ENCODE measurements at regions not wholly inside any gene's neighbourhood (a gene's known extent, or its start where the extent isn't known, plus 50 kb on each side); places are given as distances from the start of the nearest gene placed in this dataset.
A peak's percentile ranks its signal among the peaks of the same experiment; 100 is the strongest.
"Not testable (repeated sequence)": the region's sequence is repeated elsewhere in the genome, so short reads cannot be mapped to it uniquely, and the experiment has no call there.

DNA sequence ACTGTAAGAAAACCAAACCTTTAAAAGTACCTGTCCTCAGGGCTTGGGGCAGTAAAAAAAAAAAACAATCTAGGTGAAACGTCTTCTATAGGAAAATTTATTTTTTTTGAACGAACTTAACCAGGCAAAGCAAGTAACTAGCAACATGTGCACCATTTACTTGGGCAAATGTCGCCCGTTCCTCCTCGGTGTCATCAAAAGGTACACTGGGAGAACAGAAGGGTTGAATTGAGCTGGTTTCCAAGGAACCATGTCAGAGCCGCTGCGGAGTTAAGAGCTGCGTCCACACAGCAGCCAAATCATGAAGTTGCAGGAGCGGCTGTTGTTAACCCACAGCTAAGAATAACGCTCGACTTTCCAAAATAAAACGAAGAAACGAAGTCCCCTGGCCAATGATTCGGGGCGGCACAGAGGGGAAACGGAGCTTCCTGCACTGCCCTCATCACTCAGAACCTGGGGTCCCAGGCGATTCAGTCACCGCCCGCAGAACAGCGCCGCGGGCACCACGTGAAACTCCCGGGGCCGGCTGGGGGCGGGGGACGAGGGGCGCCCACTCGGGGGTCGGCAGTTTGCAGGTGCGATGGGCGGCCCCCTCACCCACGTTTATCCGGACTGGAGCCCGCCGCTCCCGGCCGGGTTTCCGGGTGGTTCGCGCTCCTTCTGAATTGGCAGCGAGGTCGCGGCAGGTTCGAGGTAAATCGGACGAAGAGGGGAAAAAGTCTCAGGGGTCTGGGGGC, 53.6 kb upstream of the PLGLB1 start:
- DNase-seq = peak; percentile 8 to 10

DNA sequence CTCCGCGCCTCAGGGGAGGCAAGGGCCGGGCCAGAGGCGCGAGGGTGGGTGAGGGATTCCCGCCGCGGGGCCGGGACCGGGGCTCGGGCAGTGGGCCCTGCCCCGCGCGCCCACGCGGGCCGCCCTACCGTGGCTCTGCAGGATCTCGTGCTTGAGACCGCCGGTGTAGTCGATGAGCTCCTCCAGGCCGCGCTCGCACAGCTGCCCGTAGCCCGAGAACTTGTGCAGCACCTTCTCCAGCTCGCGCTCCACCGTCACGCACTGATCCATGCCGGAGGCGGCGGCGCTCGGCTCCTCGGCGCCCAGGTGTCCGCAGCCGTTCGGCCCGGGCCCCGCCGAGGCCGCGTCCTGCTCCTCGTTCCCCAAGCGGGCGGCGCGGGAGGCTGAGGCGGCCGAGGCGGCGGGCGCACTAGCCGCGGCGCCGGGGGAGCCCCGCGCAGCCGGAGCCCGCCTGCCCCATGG, 54.2 kb upstream of the PLGLB1 start:
- peak; percentile 50 to 55 for DNase-seq

DNA sequence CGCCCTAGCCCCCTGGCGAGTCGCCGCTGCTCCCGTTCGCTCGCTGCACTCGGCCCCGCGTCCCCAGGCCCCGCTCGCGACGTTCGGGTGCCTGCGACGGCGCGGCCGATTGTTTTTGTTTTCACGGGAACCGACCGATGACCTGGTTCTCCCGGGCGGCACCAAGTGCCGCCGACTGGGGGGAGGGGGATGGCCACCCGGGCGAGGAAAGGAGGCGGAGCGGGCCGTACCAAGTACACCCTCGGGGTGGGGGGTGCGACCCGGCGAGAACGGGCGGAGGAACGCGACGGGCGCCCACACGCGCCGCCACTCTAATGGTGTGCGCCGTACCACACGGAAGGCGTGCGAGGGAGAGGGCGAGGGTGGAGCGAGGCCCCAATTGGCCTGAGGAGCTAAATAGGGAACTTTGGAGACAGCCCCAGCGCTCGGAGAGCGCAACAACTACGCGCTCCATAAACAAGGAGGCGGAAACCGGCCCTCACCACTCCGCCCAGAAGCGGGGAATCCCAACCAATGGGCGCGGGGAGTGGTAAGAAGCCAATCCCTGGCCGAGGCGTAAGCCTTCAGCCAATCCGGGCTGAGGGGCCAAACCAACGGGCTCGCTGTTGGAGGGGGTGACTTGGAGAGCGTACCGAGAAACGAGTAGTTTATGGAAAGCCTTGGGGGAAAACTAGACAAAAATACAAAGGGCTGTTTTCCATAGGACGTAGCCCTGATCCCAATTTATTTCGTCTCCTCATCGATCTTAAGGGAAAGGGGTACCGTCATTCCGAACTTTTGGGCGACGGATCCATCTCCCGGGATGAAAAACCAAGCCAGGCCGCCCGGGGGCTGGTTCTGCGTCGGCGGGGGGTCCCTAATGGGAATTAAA, 54.8 kb upstream of the PLGLB1 start:
- DNase-seq = peak; percentile 90 to 92

DNA sequence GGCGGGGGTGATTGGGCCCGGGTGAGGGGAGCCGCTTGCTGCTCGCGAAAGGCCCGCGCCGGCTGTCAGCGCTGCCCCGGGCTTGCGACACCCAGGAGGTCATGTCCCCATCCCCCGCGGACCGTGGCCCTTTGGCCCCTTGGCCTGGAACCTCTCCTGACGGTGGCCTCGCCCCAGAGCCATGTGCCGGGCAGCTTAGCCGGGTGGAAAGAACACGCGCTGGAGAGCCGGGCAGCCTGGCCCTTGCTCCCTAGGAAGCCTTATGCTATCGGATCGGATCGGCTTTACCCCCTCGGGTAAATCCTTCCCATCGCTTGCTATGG, 55.4 kb upstream of the PLGLB1 start:
- DNase-seq = not testable (repeated sequence)

DNA sequence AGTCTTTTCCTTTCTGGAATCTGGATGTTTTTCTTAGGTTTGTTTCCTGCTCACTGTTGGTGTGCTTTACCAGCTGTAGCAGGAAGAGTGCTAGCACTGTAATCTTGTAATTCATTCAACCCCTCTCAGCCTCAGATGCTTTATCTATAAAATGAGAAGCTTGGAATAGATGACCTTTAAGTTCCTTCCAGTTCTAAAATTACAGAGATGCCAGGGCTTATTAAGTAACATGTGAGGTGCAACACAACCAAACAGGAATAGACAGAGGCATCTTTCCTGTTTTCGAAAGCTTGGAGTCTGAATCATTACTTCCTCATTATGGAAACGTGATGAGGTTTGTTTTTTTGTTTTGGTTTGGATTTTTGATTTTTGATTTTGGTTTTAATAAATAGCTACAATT, 60.1 kb upstream of the PLGLB1 start:
- not testable (repeated sequence) for DNase-seq

DNA sequence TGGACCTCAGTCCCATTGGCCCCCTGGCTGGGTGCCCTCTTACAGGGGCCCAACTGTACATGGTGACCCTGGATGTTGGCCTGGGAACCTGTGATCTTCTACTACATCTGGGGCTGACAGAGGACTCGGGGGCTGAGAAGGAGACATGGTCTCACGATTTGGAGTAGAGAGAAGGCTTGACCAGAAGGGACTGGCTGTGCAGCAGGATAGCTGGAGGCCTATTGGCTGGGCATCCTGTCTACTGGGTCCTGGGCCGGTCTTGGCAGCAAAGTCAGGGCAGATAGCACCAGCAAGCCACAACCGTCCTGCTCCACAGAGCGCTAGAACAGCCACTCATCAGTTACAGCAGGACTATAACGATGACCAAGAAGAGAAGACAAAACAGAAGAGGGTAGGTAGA, 66.4 kb upstream of the PLGLB1 start:
- not testable (repeated sequence) for DNase-seq

DNA sequence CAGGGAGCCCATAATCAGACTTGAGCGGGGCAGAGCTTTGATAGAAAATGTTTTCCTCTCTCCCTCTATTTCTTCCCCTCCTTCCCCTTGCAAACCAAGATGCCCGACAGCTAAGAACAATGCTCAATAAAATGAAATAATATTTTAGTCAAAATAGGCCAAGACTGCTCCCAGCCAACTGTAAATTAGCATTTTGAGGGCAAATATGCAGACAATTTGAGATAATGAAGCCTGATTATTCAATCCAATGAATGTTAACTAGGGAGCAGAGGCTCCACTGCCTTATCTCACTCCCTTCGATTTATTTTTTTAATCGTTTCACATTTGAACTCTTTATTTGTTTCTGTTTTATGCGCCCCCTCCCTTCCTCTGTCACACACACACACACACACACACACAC, 67.8 kb upstream of the PLGLB1 start:
- not testable (repeated sequence) for DNase-seq

DNA sequence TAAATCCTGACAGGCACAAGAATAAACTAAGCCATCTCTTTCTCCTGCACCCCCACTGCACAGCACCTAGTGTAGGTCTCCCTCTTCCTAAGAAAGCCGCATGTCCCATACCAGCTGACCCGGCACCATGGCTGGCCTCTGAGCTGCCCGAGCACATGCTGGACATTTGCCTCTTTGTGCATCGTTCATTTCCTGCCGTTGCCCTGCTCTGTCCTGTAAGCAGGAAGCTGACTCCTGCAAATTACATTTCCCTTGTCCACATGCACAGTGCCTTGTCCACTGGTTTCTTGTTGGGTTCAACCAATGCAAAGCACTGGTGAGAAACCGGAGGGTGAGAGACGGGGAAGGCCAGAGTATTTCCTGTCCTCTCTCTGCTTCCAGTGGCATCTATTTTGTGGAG, 71.6 kb upstream of the PLGLB1 start:
- not testable (repeated sequence) for DNase-seq

DNA sequence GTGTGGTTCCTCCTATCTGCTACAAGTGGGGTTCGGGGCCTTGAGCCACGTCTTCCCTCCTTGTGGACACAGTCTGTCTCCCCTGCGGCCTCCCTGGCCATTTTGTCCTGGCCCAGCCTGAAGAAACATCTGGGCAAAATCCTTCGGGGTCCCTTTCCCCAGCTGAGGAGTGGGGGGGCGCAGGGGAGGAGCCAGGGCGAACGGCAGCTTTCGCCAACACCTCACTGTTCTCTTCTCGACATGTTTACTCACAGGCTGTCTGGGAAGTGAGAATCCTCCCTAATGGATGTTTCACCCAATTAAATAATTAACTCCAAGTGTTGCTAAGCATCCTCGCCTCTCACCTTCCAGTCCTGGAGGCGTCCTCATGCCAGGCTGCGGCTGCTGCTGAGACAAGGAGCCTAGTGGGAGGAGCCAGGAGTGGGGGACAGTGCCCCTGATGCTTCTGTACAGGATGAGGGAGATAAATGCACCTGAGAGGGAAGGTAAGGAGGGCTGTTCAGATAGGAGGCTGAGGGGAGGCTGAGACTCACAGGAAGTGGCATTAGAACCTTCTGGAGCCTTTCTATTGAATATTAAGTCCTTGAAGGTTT, 72.4 kb upstream of the PLGLB1 start:
- not testable (repeated sequence) for DNase-seq

DNA sequence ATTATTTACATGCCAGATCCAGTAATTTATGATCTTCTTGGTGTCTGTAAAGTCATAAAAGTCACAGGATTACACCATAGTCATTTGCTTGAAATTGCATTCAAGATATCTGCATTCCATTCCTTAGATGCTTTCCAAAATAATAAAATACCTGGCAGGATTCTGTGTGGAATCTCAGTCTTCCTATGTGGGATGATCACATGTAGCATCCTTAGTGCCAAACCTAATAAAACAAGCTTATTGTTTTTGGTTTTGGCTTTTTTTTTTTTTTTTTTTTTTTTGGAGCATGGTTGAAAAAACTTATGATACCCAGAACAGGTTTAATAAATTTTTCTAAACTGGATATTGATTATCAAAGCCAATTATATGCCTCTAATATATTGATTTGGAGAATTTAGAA, 74.2 kb upstream of the PLGLB1 start:
- not testable (repeated sequence) for DNase-seq

DNA sequence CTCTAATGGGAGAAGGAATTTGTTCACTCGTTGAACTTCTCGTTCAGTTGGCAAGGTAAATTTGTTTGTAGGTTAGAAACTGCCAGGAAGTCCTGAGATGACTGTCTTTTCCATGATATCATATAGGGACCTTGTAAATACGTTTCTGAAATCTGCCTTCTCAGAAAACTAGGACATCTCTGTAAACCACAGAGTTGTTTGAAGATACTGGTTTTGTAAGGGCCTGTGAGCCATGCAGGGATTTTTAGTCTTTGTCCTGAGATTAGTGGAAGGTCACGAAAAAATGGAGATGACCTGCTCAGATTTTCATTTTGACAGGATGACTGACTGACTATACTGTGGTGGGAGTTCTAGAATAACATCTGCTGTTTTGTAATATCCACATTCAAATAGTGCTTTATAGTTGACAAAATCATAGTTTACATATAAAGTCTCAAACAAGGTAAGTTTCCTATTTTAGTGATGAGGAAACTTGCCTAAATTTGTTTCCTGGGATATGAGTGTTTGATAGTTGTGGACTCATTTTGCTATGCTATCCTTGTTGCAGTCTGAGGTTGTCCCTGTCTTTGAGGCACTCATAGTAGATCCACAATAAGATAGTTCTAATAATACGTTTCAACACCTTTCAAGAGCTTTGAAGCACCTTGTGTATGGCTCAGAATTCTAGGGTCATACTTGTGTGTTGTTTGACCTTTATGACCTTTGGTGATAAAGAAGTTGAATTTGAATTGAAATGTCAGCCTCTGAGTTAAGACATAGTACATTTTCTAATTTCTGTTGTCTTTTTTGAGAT, 107.3 kb upstream of the PLGLB1 start:
- not testable (repeated sequence) for DNase-seq

DNA sequence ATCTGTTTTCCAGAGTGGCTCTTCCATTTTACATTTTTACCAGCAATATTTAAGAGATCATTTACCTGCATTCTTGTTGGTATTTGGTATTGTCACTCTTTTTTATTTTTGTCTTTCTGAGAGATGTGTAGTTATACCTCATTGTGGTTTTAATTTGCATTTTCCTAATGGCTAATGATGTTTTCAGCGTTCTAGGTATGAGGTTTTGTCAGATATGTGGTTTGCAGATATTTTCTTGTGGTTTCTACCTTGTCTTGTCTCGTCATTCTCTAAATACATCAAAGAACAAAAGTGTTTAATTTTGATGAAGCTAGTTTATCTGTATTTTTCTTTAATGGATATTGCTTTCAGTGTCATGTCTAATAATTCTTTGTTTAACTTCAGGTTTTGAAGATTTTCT, 110.9 kb upstream of the PLGLB1 start:
- DNase-seq = not testable (repeated sequence)

DNA sequence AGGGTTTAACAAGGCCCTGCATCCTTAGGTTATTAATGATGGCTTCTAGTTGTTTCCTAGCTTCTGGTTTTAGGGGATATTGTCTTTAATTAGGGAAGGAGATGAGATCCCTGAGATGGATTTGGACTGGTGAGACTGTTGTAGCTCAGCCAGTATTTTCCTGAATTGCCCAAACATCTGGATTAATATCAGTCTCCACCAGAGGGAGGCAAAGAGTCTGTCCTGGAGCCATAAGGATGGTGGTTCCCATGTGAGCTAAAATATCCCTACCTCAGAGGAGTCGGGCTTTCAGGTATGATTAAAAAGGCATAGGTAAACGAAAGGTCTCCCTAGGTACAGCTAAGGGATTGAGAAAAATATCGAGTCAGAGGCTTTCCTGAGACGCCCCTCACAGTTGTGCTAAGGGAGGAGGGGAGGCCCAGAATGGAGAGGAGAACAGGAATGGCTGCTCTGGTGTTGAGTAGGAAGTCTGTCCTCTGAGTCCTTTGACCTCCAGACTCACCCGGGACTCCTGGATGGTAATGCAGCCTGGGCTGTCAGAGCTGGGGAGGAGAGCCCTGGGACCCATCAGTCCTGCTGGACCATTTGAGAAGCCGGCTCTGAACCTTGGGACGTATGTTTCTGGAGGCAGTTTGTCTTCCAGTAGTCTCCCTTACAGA, 130.3 kb upstream of the PLGLB1 start:
- DNase-seq = not testable (repeated sequence)

DNA sequence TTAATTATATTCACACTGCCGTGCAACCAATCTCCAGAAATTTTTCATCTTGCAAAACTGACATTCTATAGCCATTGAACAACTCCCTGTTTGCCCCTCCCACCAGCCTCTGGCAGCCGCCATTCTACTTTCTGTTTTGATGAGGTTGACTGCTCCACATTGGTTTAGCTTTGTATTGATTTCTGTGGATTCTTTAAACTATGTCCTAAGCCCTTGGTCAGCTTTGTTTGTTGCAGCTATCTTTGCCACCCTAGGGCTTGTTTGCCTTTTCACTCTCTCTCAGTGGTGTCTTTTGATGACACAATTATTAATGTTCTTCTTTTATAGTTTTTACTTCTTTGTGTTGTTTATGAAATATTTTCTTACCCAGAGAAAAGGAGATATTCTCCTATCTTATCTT, 152.8 kb upstream of the PLGLB1 start:
- not testable (repeated sequence) for DNase-seq

DNA sequence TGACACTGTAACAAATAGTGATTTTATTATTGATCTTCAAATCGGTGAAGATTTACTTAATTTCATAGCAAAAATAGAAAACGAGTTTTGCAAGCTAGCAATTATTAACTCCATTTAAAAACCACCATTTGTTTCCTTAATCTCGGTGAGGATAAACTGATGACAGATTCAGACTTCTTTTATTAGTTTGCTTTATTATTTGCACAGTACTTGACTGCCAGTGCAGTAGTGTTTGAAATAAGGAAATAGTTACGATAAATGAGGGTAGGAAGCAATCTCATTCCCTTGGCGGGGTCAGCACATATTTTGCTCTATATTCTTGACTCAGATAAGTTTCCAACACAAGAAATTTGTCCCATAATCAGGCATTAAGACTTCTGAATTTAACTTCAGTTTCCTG, 161.7 kb upstream of the PLGLB1 start:
- DNase-seq = not testable (repeated sequence)

DNA sequence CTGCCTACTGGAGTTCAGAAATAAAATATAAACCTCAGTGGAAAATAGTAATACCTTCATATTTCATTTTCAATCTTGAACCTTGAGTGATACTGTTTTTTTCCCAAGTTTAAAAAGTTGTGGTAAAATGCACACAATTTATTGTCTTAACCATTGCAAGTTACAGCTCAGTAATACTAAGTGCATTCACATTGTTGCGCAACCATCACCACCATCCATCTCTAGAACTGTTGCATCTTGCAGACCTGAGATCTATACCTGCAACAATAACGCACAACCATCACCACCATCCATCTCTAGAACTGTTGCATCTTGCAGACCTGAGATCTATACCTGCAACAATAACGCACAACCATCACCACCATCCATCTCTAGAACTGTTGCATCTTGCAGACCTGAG, 162.6 kb upstream of the PLGLB1 start:
- not testable (repeated sequence) for DNase-seq

DNA sequence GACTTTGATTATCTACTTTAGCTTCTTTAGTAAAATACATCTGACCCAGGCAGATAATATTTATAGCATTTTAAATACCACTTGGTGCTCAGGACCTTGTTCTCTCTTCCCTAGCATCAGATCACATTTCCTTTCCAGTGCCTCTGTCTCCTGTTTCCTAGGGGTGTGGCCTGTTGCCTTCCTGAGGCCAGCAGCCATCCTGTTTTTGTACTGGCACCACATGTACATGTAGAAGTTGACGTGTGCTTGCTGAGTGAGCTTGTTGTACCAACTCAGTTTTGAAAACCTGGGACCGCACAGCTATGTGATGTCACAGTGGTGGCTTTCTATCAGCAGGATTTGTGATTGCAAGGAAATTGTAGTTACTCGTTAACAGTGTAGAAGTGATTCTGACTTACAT, 167.6 kb upstream of the PLGLB1 start:
- DNase-seq = not testable (repeated sequence)

DNA sequence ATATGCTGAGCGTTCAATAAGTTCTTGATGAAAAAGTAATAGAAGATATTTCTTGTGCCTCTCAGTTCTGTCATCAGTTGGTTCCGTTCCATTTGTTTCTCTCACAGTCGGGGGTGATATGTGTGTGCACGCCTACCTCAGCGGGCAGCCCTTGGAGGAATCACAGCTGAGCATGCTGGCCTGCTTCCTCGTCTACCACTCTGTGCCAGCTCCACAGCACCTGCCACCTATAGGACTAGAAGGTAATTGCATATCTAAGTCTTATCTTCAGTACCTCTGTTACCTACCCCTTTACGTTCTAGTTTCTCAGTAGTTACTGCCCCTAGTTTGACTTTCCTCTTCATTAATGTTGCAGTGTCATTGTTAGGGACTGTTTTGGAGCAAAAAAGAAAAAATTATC, 171.7 kb upstream of the PLGLB1 start:
- DNase-seq = not testable (repeated sequence)

DNA sequence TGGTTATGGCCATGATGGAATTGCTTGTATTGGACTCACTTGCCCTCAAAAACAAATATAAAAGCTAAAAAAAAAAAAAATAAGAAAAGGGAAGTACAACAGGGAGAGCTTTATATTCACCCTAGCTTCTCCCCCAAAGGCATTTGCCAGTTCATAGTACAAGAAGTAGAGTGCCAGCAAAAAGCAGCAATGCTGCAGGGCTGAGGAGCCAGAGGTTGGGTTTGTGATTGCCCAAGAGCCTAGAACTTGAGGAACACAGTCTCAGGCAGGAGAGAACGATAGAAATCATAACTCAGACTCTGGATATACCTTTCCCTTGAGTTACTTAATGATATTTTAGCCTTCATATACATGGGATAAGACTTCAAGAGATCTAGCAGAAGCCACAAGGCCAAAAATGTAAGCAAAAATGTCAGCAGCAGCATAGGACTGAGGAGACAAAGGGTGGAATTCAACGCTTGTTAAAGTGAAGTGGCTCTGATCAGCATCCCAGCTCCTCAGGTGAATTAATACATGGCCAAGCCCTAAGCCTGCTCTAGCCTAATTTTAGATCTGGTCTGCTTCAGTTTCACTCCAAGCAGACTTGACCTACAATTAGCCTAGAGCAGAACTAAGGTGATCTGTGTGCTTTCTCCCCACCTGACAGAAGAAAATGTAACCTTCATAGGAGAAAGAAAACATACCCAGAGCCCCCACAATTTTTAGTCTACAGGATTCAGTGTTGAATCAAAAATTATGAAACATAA, 172.8 kb upstream of the PLGLB1 start:
- DNase-seq = not testable (repeated sequence)

DNA sequence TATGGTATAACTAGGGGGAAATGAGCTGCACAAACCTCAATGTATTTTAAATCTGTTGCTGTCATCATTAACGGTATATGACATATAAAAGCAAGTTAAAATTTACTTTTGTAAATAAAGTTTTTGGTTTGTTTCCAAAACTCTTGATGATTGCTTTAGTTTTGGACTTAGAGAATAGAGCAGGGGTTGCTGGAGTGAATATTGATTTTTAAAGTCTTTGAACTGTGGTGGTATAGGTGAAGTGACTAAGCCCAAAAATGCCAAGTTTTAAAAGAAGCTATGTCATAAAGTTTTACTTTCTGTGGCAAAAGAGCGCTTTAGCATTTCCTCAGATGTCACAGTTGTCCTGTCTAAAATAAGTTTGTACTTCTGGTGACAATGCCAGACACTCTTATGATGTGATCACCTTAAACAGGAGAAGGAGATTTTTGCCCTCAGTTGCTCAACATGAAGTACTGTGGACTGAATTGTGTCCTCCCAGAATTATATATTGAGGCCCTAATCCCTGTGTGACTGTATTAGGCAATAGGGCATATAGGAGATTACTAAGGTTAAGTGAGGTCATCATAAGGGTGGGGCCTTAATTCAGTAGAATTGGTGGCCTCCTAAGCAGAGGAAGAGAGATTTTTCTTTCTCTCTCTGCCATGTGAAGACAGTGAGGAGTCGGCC, 175.2 kb upstream of the PLGLB1 start:
- not testable (repeated sequence) for DNase-seq

DNA sequence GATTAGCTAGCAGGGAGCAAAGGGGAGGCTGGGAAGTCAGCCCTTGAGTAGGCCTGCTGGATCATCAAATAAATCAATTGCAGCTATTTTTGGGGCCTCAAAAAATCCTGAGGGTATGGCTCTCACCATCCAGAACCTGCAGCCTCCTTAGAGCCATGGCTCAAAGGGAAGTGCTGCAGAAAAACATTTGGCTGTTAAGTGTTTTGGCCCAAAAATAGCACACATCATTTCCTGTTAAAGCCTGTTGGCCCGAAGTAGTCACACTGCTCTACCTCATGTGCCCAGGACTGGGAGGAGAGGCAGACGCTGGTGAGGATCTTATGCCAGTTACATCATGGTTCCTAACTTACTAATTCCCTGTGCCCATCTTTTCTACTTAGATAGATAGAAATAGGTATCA, 176.8 kb upstream of the PLGLB1 start:
- DNase-seq = not testable (repeated sequence)

All from activated CD4-positive, alpha-beta T cell treated with anti-CD3 and anti-CD28 coated beads, Interleukin-2, amount 50 U/mL, for 4 hours (primary cell).